ENCODE measurements at regions not wholly inside any gene's neighbourhood (a gene's known extent, or its start where the extent isn't known, plus 50 kb on each side); places are given as distances from the start of the nearest gene placed in this dataset.
"Not testable (repeated sequence)": the region's sequence is repeated elsewhere in the genome, so short reads cannot be mapped to it uniquely, and the experiment has no call there.

DNA sequence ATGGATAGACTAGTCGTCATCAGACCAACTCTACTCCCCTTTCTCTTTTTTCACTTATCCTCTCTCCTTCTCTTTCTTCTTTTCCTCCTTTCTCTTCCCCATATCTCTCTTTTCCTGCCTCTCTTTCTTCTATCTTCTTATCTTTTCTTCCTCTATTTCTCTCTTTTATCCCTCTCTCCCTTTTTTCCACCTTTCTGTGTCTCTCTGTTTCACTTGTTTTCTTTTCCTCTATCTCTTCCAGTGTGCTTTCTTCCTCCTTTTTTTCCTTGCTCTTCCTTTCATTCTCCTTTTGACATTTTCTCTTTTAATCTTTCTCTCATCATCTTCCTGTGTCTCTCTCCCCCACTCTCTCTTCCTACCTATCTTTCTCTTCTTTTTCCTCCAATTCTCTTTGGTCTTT is 159.0 kb upstream of the PTGFR start:
- no peaks in the 10 kb centered on the region for H3K4me1 ChIP-seq (ENCODE audit: insufficient read depth, insufficient read length)

DNA sequence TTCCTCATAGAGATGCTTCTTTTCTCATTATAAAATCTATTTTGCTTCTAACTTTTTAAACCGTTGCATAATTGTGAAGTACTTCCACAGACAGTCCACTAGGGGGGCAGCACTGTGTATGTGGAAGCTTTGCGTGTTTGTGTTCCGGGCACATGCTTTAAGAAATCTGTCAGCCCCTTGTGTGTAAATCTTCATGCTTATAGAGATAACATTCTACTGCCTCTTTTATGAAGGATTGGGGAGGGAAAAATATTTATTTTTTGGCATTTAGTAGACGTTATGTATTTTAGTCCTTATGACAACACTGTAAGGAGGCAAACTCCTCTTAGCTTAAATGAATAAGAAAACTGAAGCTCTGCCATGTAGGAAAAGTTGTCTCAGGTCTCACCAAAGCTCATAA is 157.3 kb upstream of the PTGFR start:
- TF ChIP-seq ZNF274 (IDR thresholded peaks at IDR 0.05; ENCODE audit: low read depth, low read length) (no peak), YY1 (IDR thresholded peaks at IDR 0.05; ENCODE audit: insufficient read depth, insufficient read length) (no peak), SUZ12 (IDR thresholded peaks at IDR 0.05; ENCODE audit: extremely low read depth, insufficient read depth, insufficient read length) (no peak)
- Histone ChIP-seq H3K4me1 (ENCODE audit: insufficient read depth, insufficient read length) (no peaks in the 10 kb centered on the region), H3K27me3 (ENCODE audit: insufficient read depth, insufficient read length) (no peaks in the 10 kb centered on the region), H3K36me3 (ENCODE audit: insufficient read depth, insufficient read length, low read length) (no peaks in the 10 kb centered on the region), H3K4me3 (ENCODE audit: insufficient read length, low read depth) (no peak overlapping the region), H3K9ac (ENCODE audit: insufficient read length, low read depth) (no peak overlapping the region), H3K9me3 (ENCODE audit: insufficient read depth, low read length) (no peaks in the 10 kb centered on the region)
- no peak for DNase-seq (ENCODE audit: low read depth, low spot score)

More for the DNA sequence above, 159.0 kb upstream of the PTGFR start:
- H3K9me3 ChIP-seq (ENCODE audit: insufficient read depth, low read length): no peaks in the 10 kb centered on the region
- no peak overlapping the region for H3K4me3 ChIP-seq (ENCODE audit: insufficient read length, low read depth)
- no peak for DNase-seq (ENCODE audit: low read depth, low spot score)
- H3K27me3 ChIP-seq (ENCODE audit: insufficient read depth, insufficient read length): no peaks in the 10 kb centered on the region
- no peak for TF ChIP-seq YY1 (IDR thresholded peaks at IDR 0.05; ENCODE audit: insufficient read depth, insufficient read length)
- TF ChIP-seq SUZ12 (IDR thresholded peaks at IDR 0.05; ENCODE audit: extremely low read depth, insufficient read depth, insufficient read length): no peak
- TF ChIP-seq ZNF274 (IDR thresholded peaks at IDR 0.05; ENCODE audit: low read depth, low read length): no peak
- no peak overlapping the region for H3K9ac ChIP-seq (ENCODE audit: insufficient read length, low read depth)
- H3K36me3 ChIP-seq (ENCODE audit: insufficient read depth, insufficient read length, low read length): no peaks in the 10 kb centered on the region

DNA sequence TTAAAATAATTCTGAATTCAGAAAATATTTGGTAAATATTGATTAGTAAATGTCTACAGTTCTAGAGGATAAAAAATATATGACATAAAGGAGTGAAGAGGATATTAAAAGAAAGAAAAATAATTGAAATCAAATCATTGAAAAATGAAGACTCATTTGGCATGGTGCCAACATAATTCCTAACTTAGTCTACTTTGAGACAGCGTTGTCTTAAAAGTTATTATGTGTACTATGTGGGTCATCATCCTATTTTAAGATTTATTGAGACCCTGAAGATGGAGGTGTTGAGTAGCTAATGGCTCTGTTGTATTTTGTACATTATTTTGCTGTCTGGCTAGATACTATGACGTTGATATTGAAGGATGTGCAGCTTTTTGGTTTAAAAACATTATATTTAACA is 156.7 kb upstream of the PTGFR start:
- no peak for TF ChIP-seq ZNF274 (IDR thresholded peaks at IDR 0.05; ENCODE audit: low read depth, low read length)
- TF ChIP-seq YY1 (IDR thresholded peaks at IDR 0.05; ENCODE audit: insufficient read depth, insufficient read length): no peak
- no peak for TF ChIP-seq SUZ12 (IDR thresholded peaks at IDR 0.05; ENCODE audit: extremely low read depth, insufficient read depth, insufficient read length)
- no peak for DNase-seq (ENCODE audit: low read depth, low spot score)
- H3K4me3 ChIP-seq (ENCODE audit: insufficient read length, low read depth): no peak overlapping the region

DNA sequence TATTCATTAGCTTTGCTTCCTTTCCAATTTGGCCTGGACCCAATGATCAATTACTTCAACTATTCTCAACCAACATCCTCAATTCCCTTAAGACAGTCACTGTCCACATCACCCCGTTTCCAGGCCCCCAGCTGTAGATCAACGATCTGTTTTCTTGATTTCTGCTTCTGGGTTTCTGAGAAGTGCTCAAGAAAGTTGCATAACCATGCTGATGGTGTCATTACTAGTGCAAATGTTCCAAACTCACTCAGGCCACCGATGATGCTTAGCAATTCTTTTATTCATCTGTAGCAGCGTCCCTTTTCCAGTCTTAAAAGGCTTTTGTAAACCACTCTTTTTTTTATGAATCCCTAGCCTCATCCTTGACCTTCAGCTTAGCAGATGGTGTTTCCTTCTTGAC is 155.8 kb upstream of the PTGFR start:
- no peaks in the 10 kb centered on the region for H3K27me3 ChIP-seq (ENCODE audit: insufficient read depth, insufficient read length)
- no peak overlapping the region for H3K9ac ChIP-seq (ENCODE audit: insufficient read length, low read depth)
- DNase-seq (ENCODE audit: low read depth, low spot score): no peak
- no peaks in the 10 kb centered on the region for H3K4me1 ChIP-seq (ENCODE audit: insufficient read depth, insufficient read length)
- no peak for TF ChIP-seq YY1 (IDR thresholded peaks at IDR 0.05; ENCODE audit: insufficient read depth, insufficient read length)
- H3K9me3 ChIP-seq (ENCODE audit: insufficient read depth, low read length): no peaks in the 10 kb centered on the region
- H3K36me3 ChIP-seq (ENCODE audit: insufficient read depth, insufficient read length, low read length): no peaks in the 10 kb centered on the region
- no peak overlapping the region for H3K4me3 ChIP-seq (ENCODE audit: insufficient read length, low read depth)

More for the DNA sequence above, 156.7 kb upstream of the PTGFR start:
- no peaks in the 10 kb centered on the region for H3K4me1 ChIP-seq (ENCODE audit: insufficient read depth, insufficient read length)
- H3K9me3 ChIP-seq (ENCODE audit: insufficient read depth, low read length): no peaks in the 10 kb centered on the region
- no peak overlapping the region for H3K9ac ChIP-seq (ENCODE audit: insufficient read length, low read depth)
- no peaks in the 10 kb centered on the region for H3K27me3 ChIP-seq (ENCODE audit: insufficient read depth, insufficient read length)
- no peaks in the 10 kb centered on the region for H3K36me3 ChIP-seq (ENCODE audit: insufficient read depth, insufficient read length, low read length)

DNA sequence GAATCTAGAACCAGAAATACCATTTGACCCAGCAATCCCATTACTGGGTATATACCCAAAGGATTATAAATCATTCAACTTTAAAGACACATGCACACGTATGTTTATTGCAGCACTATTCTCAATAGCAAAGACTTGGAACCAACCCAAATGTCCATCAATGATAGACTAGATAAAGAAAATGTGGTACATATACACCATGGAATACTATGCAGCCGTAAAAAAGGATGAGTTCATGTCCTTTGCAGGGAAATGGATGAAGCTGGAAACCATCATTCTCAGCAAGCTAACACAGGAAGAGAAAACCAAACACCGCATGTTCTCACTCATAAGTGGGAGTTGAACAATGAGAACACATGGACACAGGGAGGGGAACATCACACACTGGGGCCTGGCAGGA is 154.0 kb upstream of the PTGFR start:
- H3K9me3 ChIP-seq (ENCODE audit: insufficient read depth, low read length); H3K36me3 ChIP-seq (ENCODE audit: insufficient read depth, insufficient read length, low read length); H3K27me3 ChIP-seq (ENCODE audit: insufficient read depth, insufficient read length); H3K4me3 ChIP-seq (ENCODE audit: insufficient read length, low read depth); H3K4me1 ChIP-seq (ENCODE audit: insufficient read depth, insufficient read length); H3K9ac ChIP-seq (ENCODE audit: insufficient read length, low read depth); DNase-seq (ENCODE audit: low read depth, low spot score): not testable (repeated sequence)

DNA sequence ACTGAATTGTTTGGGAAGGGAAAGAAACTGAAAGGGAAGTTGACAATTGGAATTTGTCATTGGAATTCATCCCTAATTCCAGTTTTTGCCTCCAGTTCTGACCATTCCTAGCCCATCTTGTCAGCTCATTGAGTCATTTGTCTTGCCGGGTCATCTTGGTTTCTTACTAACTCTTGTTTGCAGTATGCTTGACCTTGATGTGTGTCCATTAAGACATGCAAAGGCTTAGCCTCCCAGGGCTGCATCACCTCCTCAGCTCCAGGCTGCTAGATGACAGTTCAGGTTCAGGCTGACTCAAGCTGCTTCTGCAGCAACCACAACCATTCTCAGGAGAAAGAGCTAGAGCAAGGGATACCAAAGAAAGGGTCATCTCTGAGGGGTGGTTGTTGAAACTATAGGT is 151.3 kb upstream of the PTGFR start:
- TF ChIP-seq SUZ12 (IDR thresholded peaks at IDR 0.05; ENCODE audit: extremely low read depth, insufficient read depth, insufficient read length): no peak
- TF ChIP-seq ZNF274 (IDR thresholded peaks at IDR 0.05; ENCODE audit: low read depth, low read length): no peak
- no peak for TF ChIP-seq YY1 (IDR thresholded peaks at IDR 0.05; ENCODE audit: insufficient read depth, insufficient read length)
- H3K9me3 ChIP-seq (ENCODE audit: insufficient read depth, low read length): no peaks in the 10 kb centered on the region
- H3K27me3 ChIP-seq (ENCODE audit: insufficient read depth, insufficient read length): no peaks in the 10 kb centered on the region
- no peaks in the 10 kb centered on the region for H3K36me3 ChIP-seq (ENCODE audit: insufficient read depth, insufficient read length, low read length)
- H3K4me3 ChIP-seq (ENCODE audit: insufficient read length, low read depth): no peak overlapping the region
- DNase-seq (ENCODE audit: low read depth, low spot score): no peak
- no peaks in the 10 kb centered on the region for H3K4me1 ChIP-seq (ENCODE audit: insufficient read depth, insufficient read length)
- no peak overlapping the region for H3K9ac ChIP-seq (ENCODE audit: insufficient read length, low read depth)

DNA sequence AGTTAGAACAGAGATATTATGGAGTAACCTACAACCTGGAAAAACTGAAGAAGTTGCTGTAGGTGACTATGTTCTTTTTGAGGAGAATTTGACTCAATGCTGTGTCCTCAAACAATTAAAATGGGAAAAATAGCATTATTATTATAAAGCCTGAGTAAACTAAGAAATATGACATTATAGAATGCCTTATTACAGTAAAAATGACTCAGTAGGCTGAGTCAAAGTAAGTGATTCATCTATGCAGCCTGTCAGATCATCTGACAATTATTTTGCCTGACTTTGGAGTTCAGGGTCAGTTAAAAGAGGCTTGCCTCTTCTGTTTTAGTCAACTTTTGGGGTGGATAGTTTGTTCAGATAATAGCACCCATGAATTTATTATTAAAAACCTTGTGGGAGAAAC is 150.8 kb upstream of the PTGFR start:
- Histone ChIP-seq H3K27me3 (ENCODE audit: insufficient read depth, insufficient read length) (no peaks in the 10 kb centered on the region), H3K36me3 (ENCODE audit: insufficient read depth, insufficient read length, low read length) (no peaks in the 10 kb centered on the region), H3K9me3 (ENCODE audit: insufficient read depth, low read length) (no peaks in the 10 kb centered on the region), H3K4me3 (ENCODE audit: insufficient read length, low read depth) (no peak overlapping the region), H3K4me1 (ENCODE audit: insufficient read depth, insufficient read length) (no peaks in the 10 kb centered on the region), H3K9ac (ENCODE audit: insufficient read length, low read depth) (no peak overlapping the region)
- no peak for DNase-seq (ENCODE audit: low read depth, low spot score)
- TF ChIP-seq ZNF274 (IDR thresholded peaks at IDR 0.05; ENCODE audit: low read depth, low read length) (no peak), YY1 (IDR thresholded peaks at IDR 0.05; ENCODE audit: insufficient read depth, insufficient read length) (no peak), SUZ12 (IDR thresholded peaks at IDR 0.05; ENCODE audit: extremely low read depth, insufficient read depth, insufficient read length) (no peak)
